Neuron (in vitro differentiated cells): ENCODE measurements at regions not wholly inside any gene's neighbourhood (a gene's known extent, or its start where the extent isn't known, plus 50 kb on each side); places are given as distances from the start of the nearest gene placed in this dataset.

Source experiments
- H2AFZ ChIP-seq: one replicate; pipeline ENCODE4 v1.6.1; 2013; ENCODE audit warnings: low read depth, mild to moderate bottlenecking, inconsistent platforms, low read length, moderate library complexity
- H3K27me3 ChIP-seq: one replicate; pipeline ENCODE4 v1.6.1; 2013; ENCODE audit warnings: low read length; ENCODE audit not compliant: insufficient read depth
- H3K36me3 ChIP-seq: one replicate; pipeline ENCODE4 v1.6.1; 2013; ENCODE audit warnings: low read length; ENCODE audit not compliant: insufficient read depth
- H3K4me1 ChIP-seq: one replicate; pipeline ENCODE4 v1.6.1; 2013; ENCODE audit warnings: low read length; ENCODE audit not compliant: insufficient read depth
- H3K4me3 ChIP-seq: 2 replicates; pipeline ENCODE4 v1.5.1; 2013; ENCODE audit warnings: mild to moderate bottlenecking, low read length, moderate library complexity
- H3K9me3 ChIP-seq: one replicate; pipeline ENCODE4 v1.6.1; 2013; ENCODE audit warnings: low read length

DNA sequence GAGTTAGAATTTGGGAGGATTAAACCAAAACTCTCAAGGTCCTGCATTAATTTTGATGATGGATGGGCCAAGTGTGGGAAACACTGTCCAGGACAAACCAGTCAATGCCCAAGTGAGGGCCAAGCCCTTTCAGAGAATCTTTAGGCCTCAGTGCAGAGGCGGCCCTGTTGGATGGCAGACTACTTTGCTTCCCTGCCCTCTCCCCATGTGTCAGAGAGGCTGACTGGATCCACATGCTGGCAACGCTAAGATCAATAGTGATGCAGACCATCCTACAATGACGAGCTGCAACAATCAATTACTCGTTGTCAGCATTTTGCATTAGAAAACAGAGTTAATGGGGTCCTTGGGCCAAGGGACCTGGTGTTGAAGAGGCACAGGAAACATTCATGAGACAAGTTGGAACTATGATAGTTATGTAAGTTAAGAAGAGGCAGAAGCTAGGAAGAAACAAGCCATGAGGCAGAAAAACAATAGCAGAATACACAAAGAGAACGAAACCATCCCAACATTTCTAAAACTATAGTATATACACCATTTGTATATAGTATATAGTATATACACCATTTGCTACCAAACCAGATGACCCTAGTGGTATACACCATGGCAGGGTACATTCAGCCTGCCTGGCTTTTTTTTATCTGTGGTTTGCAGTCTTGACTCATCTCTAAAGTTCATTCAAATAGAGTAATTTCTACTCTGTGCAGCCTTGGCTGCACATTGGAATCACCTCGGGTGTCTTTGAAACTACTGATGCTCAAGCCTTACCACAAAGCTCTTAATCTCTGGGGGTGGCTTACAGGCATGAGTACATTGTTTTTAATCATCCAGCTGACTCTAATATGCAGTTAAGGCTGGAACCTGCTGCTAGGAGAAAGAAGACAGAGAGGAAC is 147.7 kb upstream of the GYPA start:
- no peaks in the 10 kb centered on the region for H3K27me3 ChIP-seq
- no peak overlapping the region for H3K4me3 ChIP-seq
- H3K9me3 ChIP-seq, result no peaks in the 10 kb centered on the region
- no peak overlapping the region for H2AFZ ChIP-seq
- H3K36me3 ChIP-seq, result no peaks in the 10 kb centered on the region
- no peaks in the 10 kb centered on the region for H3K4me1 ChIP-seq

DNA sequence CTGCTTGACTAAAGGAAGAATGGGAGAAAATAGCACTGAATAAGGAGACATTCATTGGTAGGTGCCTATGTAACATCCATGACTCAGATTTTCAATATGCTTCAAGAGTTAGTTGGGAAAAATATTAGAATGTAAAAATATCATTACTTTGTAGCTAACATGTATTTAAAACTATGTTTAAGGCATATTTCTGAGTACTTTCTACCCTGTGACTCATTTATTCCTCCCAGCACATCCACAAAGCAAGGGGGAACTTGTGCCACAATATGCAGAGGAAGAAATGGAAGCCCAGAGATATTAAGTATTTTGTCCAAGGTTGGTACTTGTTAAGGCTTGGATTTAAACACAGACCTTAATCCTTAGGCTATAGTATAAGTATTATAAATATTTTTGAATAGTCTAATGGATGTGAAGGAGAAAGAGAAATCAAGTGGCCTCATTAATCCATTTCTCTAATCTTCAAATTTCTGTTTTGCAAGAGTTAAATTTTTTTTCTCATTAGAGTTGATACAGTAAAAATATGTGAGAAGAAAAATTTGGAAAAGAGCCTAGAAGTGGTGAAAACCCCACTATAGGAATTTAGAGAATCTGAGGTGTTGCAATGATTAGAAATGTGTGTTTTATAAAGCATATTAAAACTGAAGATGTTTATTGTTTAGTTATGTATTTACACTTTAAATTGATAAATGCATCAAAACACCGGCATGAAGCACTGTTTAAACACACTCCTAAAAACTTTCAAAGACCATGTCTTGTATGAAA is 149.3 kb upstream of the GYPA start:
- no peaks in the 10 kb centered on the region for H3K27me3 ChIP-seq
- no peaks in the 10 kb centered on the region for H3K36me3 ChIP-seq
- H3K4me3 ChIP-seq, result no peak overlapping the region
- H3K9me3 ChIP-seq, result no peaks in the 10 kb centered on the region
- H2AFZ ChIP-seq, result no peak overlapping the region
- H3K4me1 ChIP-seq, result no peaks in the 10 kb centered on the region

DNA sequence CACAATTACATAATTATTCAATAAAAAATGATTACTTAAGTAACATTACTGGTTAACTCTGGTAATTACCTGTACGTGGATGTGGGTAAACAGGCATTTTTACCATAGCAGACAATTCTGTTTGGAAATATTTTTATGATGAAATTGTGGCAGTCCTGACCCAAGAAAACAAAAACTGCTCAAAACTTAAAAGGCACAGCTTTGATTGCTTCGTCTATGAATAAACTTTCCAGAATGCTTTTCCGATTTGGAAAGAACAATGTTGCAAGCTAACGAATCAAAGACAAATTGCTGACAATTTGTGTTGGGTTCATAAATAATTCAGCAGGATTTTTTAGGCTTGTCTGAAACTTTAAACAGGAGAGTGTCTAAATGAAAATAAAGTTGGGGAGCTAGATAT is 150.6 kb upstream of the GYPA start:
- H2AFZ ChIP-seq, result no peak overlapping the region
- H3K4me3 ChIP-seq, result no peak overlapping the region
- H3K4me1 ChIP-seq, result no peaks in the 10 kb centered on the region
- no peaks in the 10 kb centered on the region for H3K9me3 ChIP-seq
- no peaks in the 10 kb centered on the region for H3K27me3 ChIP-seq
- H3K36me3 ChIP-seq, result no peaks in the 10 kb centered on the region

DNA sequence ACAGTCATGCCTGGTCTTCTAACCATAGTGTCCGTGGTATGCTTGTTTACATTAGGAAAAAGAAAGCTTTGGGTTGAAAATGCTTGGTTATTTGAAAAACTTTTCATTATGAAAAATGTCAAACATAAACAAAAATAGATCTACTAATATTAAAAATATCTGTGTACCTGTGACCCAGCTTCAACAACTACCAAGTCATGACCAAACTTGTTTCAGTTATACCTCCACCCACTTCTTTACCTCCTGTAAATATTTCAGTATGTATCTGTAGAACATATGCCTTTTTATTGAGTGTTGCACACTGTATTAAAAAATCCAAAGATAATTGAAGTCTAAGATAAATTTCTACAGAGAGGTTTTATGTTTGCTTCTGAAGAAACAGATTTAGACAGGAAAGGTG is 153.7 kb upstream of the GYPA start:
- no peaks in the 10 kb centered on the region for H3K4me1 ChIP-seq
- H3K36me3 ChIP-seq, result no peaks in the 10 kb centered on the region
- H2AFZ ChIP-seq, result no peak overlapping the region
- no peak overlapping the region for H3K4me3 ChIP-seq
- no peaks in the 10 kb centered on the region for H3K9me3 ChIP-seq
- H3K27me3 ChIP-seq, result no peaks in the 10 kb centered on the region

DNA sequence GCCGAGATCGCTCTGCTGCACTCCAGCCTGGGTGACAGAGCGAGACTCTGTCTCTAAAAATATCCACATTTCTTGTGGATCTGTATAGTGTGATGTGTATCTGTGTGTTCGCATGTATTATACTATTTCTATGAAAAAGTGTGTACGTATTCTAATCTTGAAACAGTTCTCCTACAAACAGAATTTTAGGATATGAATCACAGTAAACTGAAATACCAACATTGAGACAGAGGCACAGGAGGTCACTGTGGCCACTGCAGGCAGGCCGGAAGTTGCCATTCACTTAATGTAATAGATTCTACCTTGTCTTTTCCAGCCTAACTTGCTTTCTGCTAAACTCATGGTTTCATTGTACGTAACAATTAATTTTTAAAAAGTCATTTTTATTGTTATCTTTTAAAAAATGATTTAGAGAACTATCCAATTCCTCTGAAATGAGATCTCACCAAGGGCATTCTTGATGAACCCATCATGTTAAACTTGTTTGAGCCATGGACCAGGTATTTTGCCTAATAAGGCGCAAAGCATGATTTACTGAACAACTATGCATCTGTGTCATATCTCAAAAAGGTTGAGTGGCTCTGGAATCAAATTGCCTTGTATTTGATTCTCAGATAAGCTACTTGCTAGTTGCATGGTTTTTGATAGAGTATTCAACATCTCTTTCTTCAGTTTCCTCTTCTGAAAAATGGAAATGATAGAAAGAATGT is 154.9 kb upstream of the GYPA start:
- H3K27me3 ChIP-seq, result no peaks in the 10 kb centered on the region
- H3K4me1 ChIP-seq, result no peaks in the 10 kb centered on the region
- no peak overlapping the region for H2AFZ ChIP-seq
- H3K4me3 ChIP-seq, result no peak overlapping the region
- H3K9me3 ChIP-seq, result no peaks in the 10 kb centered on the region
- no peaks in the 10 kb centered on the region for H3K36me3 ChIP-seq

DNA sequence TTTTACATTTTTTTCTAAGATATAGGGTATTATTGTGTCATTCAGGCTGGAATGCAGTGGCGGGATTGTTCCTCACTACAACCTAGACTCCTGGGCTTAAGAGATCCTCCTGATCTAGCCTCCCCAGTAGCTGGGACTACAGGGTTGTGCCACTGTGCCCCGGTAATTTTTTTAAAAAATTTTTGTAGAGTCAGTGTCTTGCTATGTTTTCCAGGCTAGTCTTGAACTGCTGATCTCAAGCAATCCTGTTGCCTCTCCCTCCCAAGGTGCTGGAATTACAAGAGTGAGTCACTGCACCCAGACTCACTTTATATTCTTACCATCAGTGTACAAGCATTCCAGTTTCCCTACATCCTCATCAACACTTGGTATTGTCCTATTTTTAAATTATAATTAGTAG is 156.4 kb upstream of the GYPA start:
- H3K4me3 ChIP-seq, result no peak overlapping the region
- no peaks in the 10 kb centered on the region for H3K9me3 ChIP-seq
- H3K4me1 ChIP-seq, result no peaks in the 10 kb centered on the region
- no peaks in the 10 kb centered on the region for H3K27me3 ChIP-seq
- no peak overlapping the region for H2AFZ ChIP-seq
- H3K36me3 ChIP-seq, result no peaks in the 10 kb centered on the region

DNA sequence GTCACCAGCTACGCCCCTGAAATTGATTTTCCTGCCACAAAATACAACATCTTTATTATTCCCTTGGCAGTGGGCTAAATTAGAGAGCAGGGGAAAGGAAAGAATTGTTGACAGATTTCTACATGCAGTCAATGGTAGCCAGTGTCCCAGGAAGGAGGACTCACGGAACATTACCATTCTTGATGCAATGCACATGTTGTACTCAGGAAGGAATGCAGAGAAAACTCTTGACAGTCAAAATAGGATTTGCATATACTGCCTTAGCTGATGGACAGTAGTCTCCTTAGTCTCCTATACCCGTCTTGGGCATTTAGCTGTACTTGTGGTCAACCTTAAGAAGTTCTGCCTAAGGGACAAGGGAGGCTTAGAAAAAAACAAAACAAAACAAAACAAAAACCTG is 158.0 kb upstream of the GYPA start:
- no peaks in the 10 kb centered on the region for H3K27me3 ChIP-seq
- no peaks in the 10 kb centered on the region for H3K4me1 ChIP-seq
- H3K36me3 ChIP-seq, result no peaks in the 10 kb centered on the region
- no peak overlapping the region for H2AFZ ChIP-seq
- no peaks in the 10 kb centered on the region for H3K9me3 ChIP-seq
- H3K4me3 ChIP-seq, result no peak overlapping the region

DNA sequence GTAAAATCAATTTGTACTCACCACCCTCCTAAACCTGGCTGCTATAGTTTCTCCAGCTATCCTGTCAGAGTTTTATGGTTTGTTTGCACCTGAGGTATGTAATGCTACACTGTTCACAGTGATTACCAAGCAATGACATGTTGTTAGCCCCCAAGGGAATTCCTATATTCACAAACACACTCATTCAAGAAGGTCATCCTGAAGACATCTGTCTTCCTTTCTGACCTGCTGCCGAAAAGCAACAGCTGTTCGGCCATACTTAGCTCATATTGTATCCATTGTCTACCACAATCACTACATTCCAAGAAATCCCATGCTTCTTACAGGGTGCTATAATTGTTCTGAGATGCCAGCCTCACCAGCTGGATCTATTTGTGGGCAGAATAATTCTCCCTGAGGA is 160.1 kb upstream of the GYPA start:
- H3K27me3 ChIP-seq, result no peaks in the 10 kb centered on the region
- no peaks in the 10 kb centered on the region for H3K4me1 ChIP-seq
- no peaks in the 10 kb centered on the region for H3K9me3 ChIP-seq
- no peak overlapping the region for H2AFZ ChIP-seq
- no peaks in the 10 kb centered on the region for H3K36me3 ChIP-seq
- no peak overlapping the region for H3K4me3 ChIP-seq

DNA sequence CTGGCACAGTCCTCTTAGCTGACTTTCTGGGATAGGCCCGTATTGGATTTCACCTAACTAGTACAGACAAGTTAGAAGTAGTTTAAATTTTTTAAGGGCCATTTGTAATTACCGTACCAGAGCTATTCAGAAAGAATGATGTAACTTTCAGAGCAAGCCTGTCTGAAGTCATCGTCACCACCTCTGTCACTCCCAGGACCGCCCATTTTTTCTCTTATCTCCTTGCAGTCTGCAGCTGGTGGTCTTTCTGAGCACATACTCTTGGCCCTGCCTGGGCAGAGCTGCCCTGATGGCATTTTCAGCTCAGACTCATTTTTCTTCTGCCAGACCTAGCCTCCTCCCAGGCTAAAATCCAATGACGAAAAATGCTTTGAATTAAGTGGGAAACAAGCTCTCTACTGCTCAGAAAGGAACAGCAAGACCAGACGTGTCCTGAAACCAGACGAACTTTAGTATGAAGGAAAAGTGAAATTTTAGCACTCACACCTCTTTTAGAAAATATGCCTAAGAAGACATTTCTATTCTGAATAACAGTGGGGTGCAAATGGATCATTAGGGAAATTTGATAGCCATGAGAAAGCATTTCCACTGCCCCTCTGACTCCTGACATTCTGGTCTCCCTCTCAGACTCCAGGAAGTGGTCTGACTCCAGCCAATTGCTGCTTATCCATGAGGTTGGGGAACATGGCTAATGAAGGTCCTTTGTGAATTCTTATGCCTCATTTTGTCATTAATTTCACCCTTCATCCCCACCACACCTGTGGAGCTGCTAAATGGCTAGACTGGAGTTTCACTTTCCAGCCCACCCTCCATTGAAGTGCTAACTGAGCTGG is 162.4 kb upstream of the GYPA start:
- no peak overlapping the region for H3K4me3 ChIP-seq
- no peaks in the 10 kb centered on the region for H3K27me3 ChIP-seq
- no peaks in the 10 kb centered on the region for H3K9me3 ChIP-seq
- no peak overlapping the region for H2AFZ ChIP-seq
- no peaks in the 10 kb centered on the region for H3K4me1 ChIP-seq
- no peaks in the 10 kb centered on the region for H3K36me3 ChIP-seq

DNA sequence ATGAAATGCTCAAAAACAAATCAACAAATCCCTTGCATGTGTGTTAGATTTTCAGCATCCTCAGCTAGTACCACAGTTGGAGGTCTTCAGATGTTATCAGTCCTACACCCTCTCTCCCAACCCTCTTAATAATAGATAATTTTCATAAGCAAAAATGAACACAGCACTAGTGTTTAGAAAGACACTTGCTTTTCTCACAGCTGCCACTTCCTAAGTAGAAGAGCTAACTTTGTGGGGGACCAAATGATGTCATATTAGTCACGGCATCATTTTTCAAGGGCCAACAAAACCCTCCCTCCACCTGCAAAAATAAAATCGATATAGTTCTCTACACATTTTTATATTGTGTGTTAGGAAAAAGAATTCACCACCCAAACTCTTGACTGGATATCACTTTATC is 163.5 kb upstream of the GYPA start:
- Histone ChIP-seq H3K4me1 (no peaks in the 10 kb centered on the region), H3K9me3 (no peaks in the 10 kb centered on the region), H3K36me3 (no peaks in the 10 kb centered on the region), H3K4me3 (no peak overlapping the region), H3K27me3 (no peaks in the 10 kb centered on the region), H2AFZ (no peak overlapping the region)

DNA sequence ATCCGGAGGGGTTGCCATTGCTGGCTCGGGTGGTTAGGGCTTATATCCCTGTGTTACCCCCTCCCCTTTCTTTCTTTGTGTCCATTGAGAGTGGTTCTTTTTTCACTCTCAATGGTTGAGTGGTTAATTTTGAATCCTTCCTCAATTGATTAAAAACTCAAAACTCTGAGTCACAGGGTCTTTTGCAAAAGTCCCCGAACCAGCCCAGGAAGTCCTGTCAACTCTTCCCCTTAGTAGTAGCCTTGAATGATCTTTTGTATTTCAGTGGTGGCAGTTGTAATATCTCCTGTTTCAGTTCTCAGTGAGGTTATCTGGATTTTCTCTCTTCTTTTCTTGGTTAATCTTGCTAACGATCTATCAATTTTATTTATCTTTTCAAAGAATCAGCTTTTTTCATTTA is 170.0 kb upstream of the GYPA start:
- Histone ChIP-seq H3K4me1 (no peaks in the 10 kb centered on the region), H3K4me3 (no peak overlapping the region), H3K36me3 (no peaks in the 10 kb centered on the region), H3K27me3 (no peaks in the 10 kb centered on the region), H2AFZ (no peak overlapping the region), H3K9me3 (peaks cover 6% of the 10 kb centered on the region)

DNA sequence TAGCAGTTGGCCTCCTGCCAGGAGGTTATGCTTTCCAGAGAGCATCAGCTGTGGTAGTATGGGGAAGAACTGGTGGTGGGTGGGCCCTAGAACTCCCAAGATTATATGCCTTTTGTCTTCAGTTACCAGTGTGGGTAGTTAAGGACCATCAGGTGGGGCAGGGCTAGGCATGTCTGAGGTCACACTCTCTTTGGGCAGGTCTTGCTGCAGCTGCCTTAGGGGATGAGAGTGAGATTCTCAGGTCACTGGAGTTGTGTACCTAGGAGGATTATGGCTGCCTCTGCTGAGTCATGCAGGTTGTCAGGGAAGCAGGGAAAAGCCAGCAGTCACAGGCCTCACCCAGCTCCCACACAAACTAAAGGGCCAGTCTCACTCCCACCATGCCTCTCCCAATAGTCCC is 172.9 kb upstream of the GYPA start:
- peaks cover 6% of the 10 kb centered on the region for H3K9me3 ChIP-seq
- no peak overlapping the region for H3K4me3 ChIP-seq
- no peak overlapping the region for H2AFZ ChIP-seq
- H3K36me3 ChIP-seq, result no peaks in the 10 kb centered on the region
- H3K4me1 ChIP-seq, result no peaks in the 10 kb centered on the region
- H3K27me3 ChIP-seq, result no peaks in the 10 kb centered on the region
